Testis (tissue), 2 donors: ENCODE measurements at regions not wholly inside any gene's neighbourhood (a gene's known extent, or its start where the extent isn't known, plus 50 kb on each side); places are given as distances from the start of the nearest gene placed in this dataset.
A peak's percentile ranks its signal among the peaks of the same experiment; 100 is the strongest.

Experiments
- DNase-seq: peaks from one replicate; pipeline ENCODE4 v3.0.0-alpha.2; 2019
- H3K27ac ChIP-seq, 2 donors: fragments of 200-600 bp; sonication (generic); one replicate each; pipeline ENCODE4 v1.5.1; 2019
- H3K27me3 ChIP-seq: fragments of 200-600 bp; sonication (generic); one replicate; pipeline ENCODE4 v1.5.1; 2019
- H3K36me3 ChIP-seq: fragments of 200-600 bp; sonication (generic); one replicate; pipeline ENCODE4 v1.5.1; 2017; ENCODE audit warnings: low read depth; ENCODE audit errors: missing control alignments
- H3K4me1 ChIP-seq: fragments of 200-600 bp; sonication (generic); one replicate; pipeline ENCODE4 v1.5.1; 2019
- H3K4me3 ChIP-seq, 2 donors: fragments of 200-600 bp; sonication (generic); one replicate each; pipeline ENCODE4 v1.5.1; 2017 to 2019
- H3K9me3 ChIP-seq: fragments of 200-600 bp; sonication (generic); one replicate; pipeline ENCODE4 v1.5.1; 2017
- CTCF ChIP-seq, 3 experiments: fragments of 450-650 bp in 2 of 3; fragments of 200-600 bp in 1 of 3; sonication (generic) in 1 of 3; IDR thresholded peaks; one replicate each; pipeline ENCODE4 v1.5.1; 2016 to 2019; ENCODE audit warnings: antibody characterized with exemption in 3 of 3, mild to moderate bottlenecking in 2 of 3, moderate library complexity in 1 of 3
- POLR2A ChIP-seq: fragments of 450-650 bp; IDR thresholded peaks from one replicate; pipeline ENCODE4 v1.6.1; 2017; ENCODE audit warnings: antibody characterized with exemption, mild to moderate bottlenecking, moderate library complexity
- WGBS, 2 donors: methylation state at CpG; one replicate each; pipeline ENCODE4 v1.1.5; 2018; 5-methylcytosine and 5-hydroxymethylcytosine counted together
- intact Hi-C: fragments of 100-400 bp; cut with DNase I; formaldehyde crosslinking; loops from one replicate; pipeline ENCODE4 v1.15.1; 2023; ENCODE audit warnings: low total_unique reads

GRCh38 chr5:167993771-167994170 is 297.7 kb upstream of the WWC1 start:
- no peak for TF ChIP-seq POLR2A
- TF ChIP-seq CTCF (IDR thresholded peaks at IDR 0.05): no peak
- DNase-seq: no peak
- Histone ChIP-seq H3K4me1 (no peaks in the 10 kb centered on the region), H3K27me3 (no peaks in the 10 kb centered on the region), H3K9me3 (no peaks in the 10 kb centered on the region), H3K27ac (no peak overlapping the region), H3K36me3 (no peaks in the 10 kb centered on the region), H3K4me3 (no peak overlapping the region)
- whole genome bisulfite sequencing, 2 donors: 83 to 88% methylated on average over 2 to 3 of the region's 3 CpGs
- intact Hi-C loops: no loop called here

- intact Hi-C loops: no loop called here
- TF ChIP-seq CTCF (IDR thresholded peaks at IDR 0.05): no peak
- TF ChIP-seq POLR2A: no peak
- no peak for DNase-seq
- H3K4me3 ChIP-seq: no peak overlapping the region
- H3K27me3 ChIP-seq: no peaks in the 10 kb centered on the region
- H3K36me3 ChIP-seq: no peaks in the 10 kb centered on the region
- H3K9me3 ChIP-seq: no peaks in the 10 kb centered on the region
- H3K27ac ChIP-seq: no peak overlapping the region
- 72 to 73% methylated on average over 11 of the region's 11 CpGs for WGBS, 2 donors
- peaks cover 2% of the 10 kb centered on the region for H3K4me1 ChIP-seq
Observed at GRCh38 chr5:167995844-167996425, 295.5 kb upstream of the WWC1 start.

- TF ChIP-seq POLR2A: no peak
- no peak for TF ChIP-seq CTCF (IDR thresholded peaks at IDR 0.05)
- Histone ChIP-seq H3K27ac (no peak overlapping the region), H3K4me3 (no peak overlapping the region), H3K36me3 (no peaks in the 10 kb centered on the region), H3K27me3 (no peaks in the 10 kb centered on the region), H3K4me1 (peaks cover 9% of the 10 kb centered on the region), H3K9me3 (no peaks in the 10 kb centered on the region)
- no peak for DNase-seq
- intact Hi-C loops: no loop called here
- 83 to 87% methylated on average over 6 of the region's 6 CpGs for WGBS, 2 donors
Observed at GRCh38 chr5:167998148-167998767, 293.2 kb upstream of the WWC1 start.

GRCh38 chr5:167999182-167999581 is 292.3 kb upstream of the WWC1 start:
- intact Hi-C loops: no loop called here
- peaks cover 9% of the 10 kb centered on the region for H3K4me1 ChIP-seq
- H3K9me3 ChIP-seq: no peaks in the 10 kb centered on the region
- no peak for DNase-seq
- no peak overlapping the region for H3K4me3 ChIP-seq
- H3K27ac ChIP-seq: no peak overlapping the region
- 73 to 81% methylated on average over 2 of the region's 2 CpGs for WGBS, 2 donors
- H3K36me3 ChIP-seq: no peaks in the 10 kb centered on the region
- TF ChIP-seq POLR2A (no peak), CTCF (IDR thresholded peaks at IDR 0.05) (no peak)
- no peaks in the 10 kb centered on the region for H3K27me3 ChIP-seq

- H3K4me3 ChIP-seq: no peak overlapping the region
- no peak for DNase-seq
- H3K4me1 ChIP-seq: peaks cover 9% of the 10 kb centered on the region
- no peak for TF ChIP-seq POLR2A
- TF ChIP-seq CTCF (IDR thresholded peaks at IDR 0.05): no peak
- no peaks in the 10 kb centered on the region for H3K27me3 ChIP-seq
- no peaks in the 10 kb centered on the region for H3K9me3 ChIP-seq
- H3K27ac ChIP-seq: peak overlapping the region in 1 of 2 donors; percentile 17
- intact Hi-C loops: no loop called here
- 24 to 36% methylated on average over 2 of the region's 2 CpGs for WGBS, 2 donors
- H3K36me3 ChIP-seq: no peaks in the 10 kb centered on the region
Observed at GRCh38 chr5:168001318-168001717, 290.1 kb upstream of the WWC1 start.
